Brain microvascular endothelial cell (primary cell): ENCODE measurements at regions not wholly inside any gene's neighbourhood (a gene's known extent, or its start where the extent isn't known, plus 50 kb on each side); places are given as distances from the start of the nearest gene placed in this dataset.
"Not testable (repeated sequence)": the region's sequence is repeated elsewhere in the genome, so short reads cannot be mapped to it uniquely, and the experiment has no call there.

ENCODE experiments used
- DNase-seq: peaks from one replicate; pipeline ENCODE4 v3.0.0-alpha.2; 2020
- H3K27ac ChIP-seq: fragments of 250-450 bp; sonication (Bioruptor Pico); 2 replicates; pipeline ENCODE4 v1.5.1; 2020; ENCODE audit warnings: mild to moderate bottlenecking, moderate library complexity
- H3K27me3 ChIP-seq: fragments of 250-450 bp; sonication (Bioruptor Pico); replicated peaks from 2 replicates; pipeline ENCODE4 v1.5.1; 2020; ENCODE audit warnings: mild to moderate bottlenecking
- H3K36me3 ChIP-seq: fragments of 250-450 bp; sonication (Bioruptor Pico); replicated peaks from 2 replicates; pipeline ENCODE4 v1.5.1; 2020; ENCODE audit warnings: mild to moderate bottlenecking
- H3K4me3 ChIP-seq: 2 replicates; pipeline ENCODE4 v1.5.1; 2011; ENCODE audit warnings: low read depth, mild to moderate bottlenecking, control low read depth, low read length, moderate library complexity
- CTCF ChIP-seq: IDR thresholded peaks from 2 replicates; pipeline ENCODE4 v1.5.1; 2011; ENCODE audit warnings: low read depth, mild to moderate bottlenecking, moderate library complexity, low read length, control low read depth, inconsistent platforms; ENCODE audit errors: missing control alignments
- in situ Hi-C: cut with HindIII; loops from 2 replicates; pipeline ENCODE4 v1.10.0; 2017; ENCODE audit warnings: low sequenced_read_pairs, low pct_ligation_motif_present

- no peaks in the 10 kb centered on the region for H3K27me3 ChIP-seq
- TF ChIP-seq CTCF, result no peak
- in situ Hi-C loops, result no loop called here
- DNase-seq, result no peak
- H3K4me3 ChIP-seq, result no peak overlapping the region
- H3K27ac ChIP-seq, result no peak overlapping the region
- no peaks in the 10 kb centered on the region for H3K36me3 ChIP-seq
These were observed 59.5 kb upstream of the IGFBP5 start for GRCh38 chr2:216754812-216755211.

GRCh38 chr2:216754336-216754735 is 59.0 kb upstream of the IGFBP5 start:
- H3K36me3 ChIP-seq, result no peaks in the 10 kb centered on the region
- in situ Hi-C loops, result no loop called here
- no peak for DNase-seq
- no peaks in the 10 kb centered on the region for H3K27me3 ChIP-seq
- no peak overlapping the region for H3K4me3 ChIP-seq
- H3K27ac ChIP-seq, result no peak overlapping the region
- no peak for TF ChIP-seq CTCF

GRCh38 chr2:216752855-216753505 is 57.6 kb upstream of the IGFBP5 start:
- H3K4me3 ChIP-seq, result no peak overlapping the region
- no peak overlapping the region for H3K27ac ChIP-seq
- in situ Hi-C loops, result no loop called here
- no peak for TF ChIP-seq CTCF
- DNase-seq, result no peak
- H3K27me3 ChIP-seq, result no peaks in the 10 kb centered on the region
- no peaks in the 10 kb centered on the region for H3K36me3 ChIP-seq

GRCh38 chr2:216750750-216751149 is 55.4 kb upstream of the IGFBP5 start:
- H3K4me3 ChIP-seq, H3K27me3 ChIP-seq, H3K36me3 ChIP-seq, DNase-seq, H3K27ac ChIP-seq, in situ Hi-C loops: not testable (repeated sequence)

- H3K4me3 ChIP-seq, in situ Hi-C loops, DNase-seq, H3K27ac ChIP-seq, H3K36me3 ChIP-seq, H3K27me3 ChIP-seq: not testable (repeated sequence)
These were observed 50.9 kb upstream of the IGFBP5 start for GRCh38 chr2:216746268-216746667.

GRCh38 chr2:216745453-216745852 is 50.1 kb upstream of the IGFBP5 start:
- H3K4me3 ChIP-seq, result no peak overlapping the region
- in situ Hi-C loops, result no loop called here
- H3K27me3 ChIP-seq, result no peaks in the 10 kb centered on the region
- TF ChIP-seq CTCF, result no peak
- no peak overlapping the region for H3K27ac ChIP-seq
- DNase-seq, result no peak
- H3K36me3 ChIP-seq, result no peaks in the 10 kb centered on the region
